ENCODE measurements at regions not wholly inside any gene's neighbourhood (a gene's known extent, or its start where the extent isn't known, plus 50 kb on each side); places are given as distances from the start of the nearest gene placed in this dataset.

DNA sequence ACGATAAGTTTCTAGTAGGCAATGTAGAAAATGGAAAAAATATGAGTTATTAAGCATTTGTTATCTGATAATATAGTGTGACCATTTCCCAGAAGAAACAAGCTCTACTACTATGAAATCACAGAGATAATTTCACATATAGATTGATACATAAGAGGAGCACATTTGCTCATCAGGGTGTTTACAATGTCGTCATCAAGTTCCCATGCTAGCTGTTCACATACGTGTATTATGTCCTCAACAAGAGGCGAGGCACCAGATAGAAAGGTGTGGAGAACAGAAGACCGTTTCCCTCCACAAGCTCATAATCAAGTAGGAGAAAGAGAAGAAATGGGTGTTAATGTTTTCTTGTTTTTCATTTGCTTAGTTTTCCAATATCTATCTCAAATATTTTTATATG, 326.1 kb upstream of the ARID1B start:
- TF ChIP-seq, protein P1, sequence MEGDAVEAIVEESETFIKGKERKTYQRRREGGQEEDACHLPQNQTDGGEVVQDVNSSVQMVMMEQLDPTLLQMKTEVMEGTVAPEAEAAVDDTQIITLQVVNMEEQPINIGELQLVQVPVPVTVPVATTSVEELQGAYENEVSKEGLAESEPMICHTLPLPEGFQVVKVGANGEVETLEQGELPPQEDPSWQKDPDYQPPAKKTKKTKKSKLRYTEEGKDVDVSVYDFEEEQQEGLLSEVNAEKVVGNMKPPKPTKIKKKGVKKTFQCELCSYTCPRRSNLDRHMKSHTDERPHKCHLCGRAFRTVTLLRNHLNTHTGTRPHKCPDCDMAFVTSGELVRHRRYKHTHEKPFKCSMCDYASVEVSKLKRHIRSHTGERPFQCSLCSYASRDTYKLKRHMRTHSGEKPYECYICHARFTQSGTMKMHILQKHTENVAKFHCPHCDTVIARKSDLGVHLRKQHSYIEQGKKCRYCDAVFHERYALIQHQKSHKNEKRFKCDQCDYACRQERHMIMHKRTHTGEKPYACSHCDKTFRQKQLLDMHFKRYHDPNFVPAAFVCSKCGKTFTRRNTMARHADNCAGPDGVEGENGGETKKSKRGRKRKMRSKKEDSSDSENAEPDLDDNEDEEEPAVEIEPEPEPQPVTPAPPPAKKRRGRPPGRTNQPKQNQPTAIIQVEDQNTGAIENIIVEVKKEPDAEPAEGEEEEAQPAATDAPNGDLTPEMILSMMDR (IDR thresholded peaks at IDR 0.05; ENCODE audit: insufficient read depth, low read length, severe bottlenecking), result no peak
- DNase-seq (ENCODE audit: low read depth), result no peak
- H3K4me3 ChIP-seq (ENCODE audit: low read depth, low read length), result no peak overlapping the region
- H3K27me3 ChIP-seq (ENCODE audit: control insufficient read depth, insufficient read depth, low read length), result no peaks in the 10 kb centered on the region
- H3K36me3 ChIP-seq (ENCODE audit: control insufficient read depth, insufficient read depth, low read length), result no peaks in the 10 kb centered on the region
- FAIRE-seq, result no peak

DNA sequence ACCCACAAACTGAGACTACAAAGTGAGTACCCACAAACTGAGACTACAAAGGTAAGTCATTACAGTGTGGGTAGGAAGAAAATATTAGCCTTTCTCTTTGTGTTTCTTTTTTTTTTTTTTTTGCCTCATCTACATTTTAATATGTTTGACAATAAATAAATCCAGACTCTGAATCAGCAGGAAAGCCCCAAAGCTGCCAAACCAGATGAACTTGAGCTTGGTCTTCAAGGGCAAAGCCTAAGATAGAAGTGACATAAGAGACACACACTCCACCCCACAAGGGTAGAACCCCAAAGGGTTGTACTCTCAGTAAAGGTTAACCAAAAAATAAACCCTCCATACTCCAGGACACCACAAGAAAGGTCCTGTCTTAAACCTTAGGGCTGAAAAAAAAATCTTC, 326.8 kb upstream of the ARID1B start:
- Histone ChIP-seq H3K27me3 (ENCODE audit: control insufficient read depth, insufficient read depth, low read length) (no peaks in the 10 kb centered on the region), H3K36me3 (ENCODE audit: control insufficient read depth, insufficient read depth, low read length) (no peaks in the 10 kb centered on the region), H3K4me3 (ENCODE audit: low read depth, low read length) (no peak overlapping the region)
- DNase-seq (ENCODE audit: low read depth), result no peak
- TF ChIP-seq, protein P1 (IDR thresholded peaks at IDR 0.05; ENCODE audit: insufficient read depth, low read length, severe bottlenecking), result no peak
- no peak for FAIRE-seq

DNA sequence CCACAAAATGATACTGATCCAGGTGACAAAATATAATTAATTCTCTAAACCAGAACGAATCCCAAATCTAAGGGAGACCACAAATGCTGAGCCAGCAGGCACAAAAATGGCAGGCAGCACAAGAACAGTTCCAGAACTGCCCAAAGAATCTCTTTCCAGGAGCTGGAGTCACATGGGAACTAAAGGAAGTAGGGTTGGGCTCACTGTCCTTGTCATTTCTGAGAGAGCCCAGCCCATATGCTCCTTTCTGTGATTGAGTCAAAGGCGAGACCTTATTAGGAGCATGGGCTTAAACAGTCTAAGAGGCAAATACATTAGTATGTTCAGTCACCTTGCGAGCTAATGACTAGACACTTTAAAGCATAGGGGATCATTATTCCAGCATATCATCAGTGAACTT, 327.6 kb upstream of the ARID1B start:
- H3K27me3 ChIP-seq (ENCODE audit: control insufficient read depth, insufficient read depth, low read length), result no peaks in the 10 kb centered on the region
- no peak for DNase-seq (ENCODE audit: low read depth)
- TF ChIP-seq, protein P1 (IDR thresholded peaks at IDR 0.05; ENCODE audit: insufficient read depth, low read length, severe bottlenecking), result no peak
- no peak for FAIRE-seq
- no peak overlapping the region for H3K4me3 ChIP-seq (ENCODE audit: low read depth, low read length)
- no peaks in the 10 kb centered on the region for H3K36me3 ChIP-seq (ENCODE audit: control insufficient read depth, insufficient read depth, low read length)

DNA sequence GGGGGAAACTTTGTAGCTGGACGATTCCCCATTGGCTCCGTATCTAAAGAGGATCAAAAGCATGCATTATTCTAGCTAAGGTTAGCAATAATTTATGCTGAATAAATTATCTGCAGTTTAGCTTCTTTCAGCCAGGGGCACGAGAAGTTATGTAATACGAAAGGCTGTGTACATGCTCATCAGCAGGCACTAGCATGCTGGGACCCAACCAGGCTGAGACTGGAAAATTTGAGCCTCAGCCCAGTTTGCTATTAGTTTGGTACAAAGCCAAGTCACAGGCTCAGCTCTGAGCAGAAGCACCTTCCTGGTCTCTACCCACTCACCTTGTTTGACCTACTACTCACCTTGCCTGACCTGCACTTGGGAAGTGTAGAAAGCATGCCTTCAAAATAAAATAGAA, 328.1 kb upstream of the ARID1B start:
- FAIRE-seq, result no peak
- H3K27me3 ChIP-seq (ENCODE audit: control insufficient read depth, insufficient read depth, low read length), result no peaks in the 10 kb centered on the region
- H3K4me3 ChIP-seq (ENCODE audit: low read depth, low read length), result no peak overlapping the region
- no peaks in the 10 kb centered on the region for H3K36me3 ChIP-seq (ENCODE audit: control insufficient read depth, insufficient read depth, low read length)
- DNase-seq (ENCODE audit: low read depth), result peak; percentile 73
- TF ChIP-seq, protein P1 (IDR thresholded peaks at IDR 0.05; ENCODE audit: insufficient read depth, low read length, severe bottlenecking), result peak; percentile 20

DNA sequence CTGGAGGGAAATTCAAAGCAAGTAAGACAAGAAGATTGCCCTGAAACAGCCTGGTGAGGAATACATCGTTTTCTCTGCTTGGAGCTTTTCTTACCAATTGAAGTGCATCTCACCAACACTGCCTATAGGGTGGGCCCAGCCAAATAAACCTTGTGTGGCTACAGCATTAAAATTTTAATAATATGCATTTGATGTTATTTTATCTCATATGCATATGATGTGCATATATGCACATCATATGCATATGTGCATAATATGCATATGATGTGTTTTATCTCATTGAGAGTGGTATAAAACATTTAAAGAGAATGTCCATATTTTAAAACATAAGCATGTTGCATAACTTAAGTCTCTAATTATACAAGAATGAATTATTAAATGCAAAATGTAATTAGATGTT, 328.6 kb upstream of the ARID1B start:
- no peak for DNase-seq (ENCODE audit: low read depth)
- H3K36me3 ChIP-seq (ENCODE audit: control insufficient read depth, insufficient read depth, low read length), result no peaks in the 10 kb centered on the region
- TF ChIP-seq, protein P1 (IDR thresholded peaks at IDR 0.05; ENCODE audit: insufficient read depth, low read length, severe bottlenecking), result no peak
- H3K4me3 ChIP-seq (ENCODE audit: low read depth, low read length), result no peak overlapping the region
- H3K27me3 ChIP-seq (ENCODE audit: control insufficient read depth, insufficient read depth, low read length), result no peaks in the 10 kb centered on the region
- no peak for FAIRE-seq

DNA sequence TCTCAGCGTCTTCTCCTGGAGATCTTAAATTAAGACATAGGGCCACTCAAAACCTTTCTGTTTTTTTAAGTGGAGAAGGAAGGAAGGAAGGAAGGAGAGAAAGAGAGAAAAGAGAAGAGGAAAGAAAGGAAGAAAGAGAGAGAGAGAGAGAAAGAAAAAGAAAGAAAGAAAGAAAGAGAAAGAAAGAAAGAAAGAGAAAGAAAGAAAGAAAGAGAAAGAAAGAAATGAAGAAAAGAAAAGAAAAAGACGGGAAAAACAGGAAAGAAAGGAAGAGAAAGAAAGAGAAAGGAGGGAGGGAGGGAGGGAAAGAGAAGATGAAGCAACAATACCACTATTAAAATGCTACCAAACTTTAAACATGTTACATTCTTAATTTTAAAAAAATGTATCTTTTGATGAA, 336.5 kb upstream of the ARID1B start:
- Histone ChIP-seq H3K27me3 (ENCODE audit: control insufficient read depth, insufficient read depth, low read length) (no peaks in the 10 kb centered on the region), H3K4me3 (ENCODE audit: low read depth, low read length) (no peak overlapping the region), H3K36me3 (ENCODE audit: control insufficient read depth, insufficient read depth, low read length) (no peaks in the 10 kb centered on the region)
- TF ChIP-seq, protein P1 (IDR thresholded peaks at IDR 0.05; ENCODE audit: insufficient read depth, low read length, severe bottlenecking), result no peak
- no peak for FAIRE-seq
- DNase-seq (ENCODE audit: low read depth), result no peak
